ENCODE measurements at regions not wholly inside any gene's neighbourhood (a gene's known extent, or its start where the extent isn't known, plus 50 kb on each side); places are given as distances from the start of the nearest gene placed in this dataset.
"Not testable (repeated sequence)": the region's sequence is repeated elsewhere in the genome, so short reads cannot be mapped to it uniquely, and the experiment has no call there.

DNA sequence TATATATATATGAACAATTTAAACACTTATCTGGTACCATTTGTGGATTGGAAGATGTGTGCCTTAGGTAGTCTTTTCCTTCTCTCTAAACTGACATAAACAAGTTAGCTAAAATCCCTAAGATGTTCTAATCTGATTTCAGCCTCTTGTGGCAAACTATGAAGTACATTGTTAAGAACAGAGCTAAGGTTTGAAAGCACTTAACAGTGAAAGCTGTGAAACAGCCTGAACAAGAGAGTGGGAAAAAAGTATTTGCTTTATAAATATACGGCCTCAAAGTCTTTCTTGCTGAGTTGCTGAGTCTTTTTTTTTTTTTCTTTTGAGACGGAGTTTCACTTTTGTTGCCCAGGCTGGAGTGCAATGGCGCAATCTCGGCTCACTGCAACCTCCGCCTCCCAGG lies 53.7 kb upstream of the PELI2 start:
- no peak overlapping the region for H3K4me3 ChIP-seq (ENCODE audit: low read depth, poor library complexity, severe bottlenecking)
- TF ChIP-seq POLR2A (IDR thresholded peaks at IDR 0.05): no peak
- TF ChIP-seq, protein P1, sequence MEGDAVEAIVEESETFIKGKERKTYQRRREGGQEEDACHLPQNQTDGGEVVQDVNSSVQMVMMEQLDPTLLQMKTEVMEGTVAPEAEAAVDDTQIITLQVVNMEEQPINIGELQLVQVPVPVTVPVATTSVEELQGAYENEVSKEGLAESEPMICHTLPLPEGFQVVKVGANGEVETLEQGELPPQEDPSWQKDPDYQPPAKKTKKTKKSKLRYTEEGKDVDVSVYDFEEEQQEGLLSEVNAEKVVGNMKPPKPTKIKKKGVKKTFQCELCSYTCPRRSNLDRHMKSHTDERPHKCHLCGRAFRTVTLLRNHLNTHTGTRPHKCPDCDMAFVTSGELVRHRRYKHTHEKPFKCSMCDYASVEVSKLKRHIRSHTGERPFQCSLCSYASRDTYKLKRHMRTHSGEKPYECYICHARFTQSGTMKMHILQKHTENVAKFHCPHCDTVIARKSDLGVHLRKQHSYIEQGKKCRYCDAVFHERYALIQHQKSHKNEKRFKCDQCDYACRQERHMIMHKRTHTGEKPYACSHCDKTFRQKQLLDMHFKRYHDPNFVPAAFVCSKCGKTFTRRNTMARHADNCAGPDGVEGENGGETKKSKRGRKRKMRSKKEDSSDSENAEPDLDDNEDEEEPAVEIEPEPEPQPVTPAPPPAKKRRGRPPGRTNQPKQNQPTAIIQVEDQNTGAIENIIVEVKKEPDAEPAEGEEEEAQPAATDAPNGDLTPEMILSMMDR (IDR thresholded peaks at IDR 0.05): no peak
- 91 to 95% methylated on average over 5 of the region's 5 CpGs for WGBS, 2 donors
- DNase-seq (ENCODE audit: low spot score in 2 of 2): no peak
- intact Hi-C loops (cut with DNase I; ENCODE audit: low total_unique reads): no loop called here

DNA sequence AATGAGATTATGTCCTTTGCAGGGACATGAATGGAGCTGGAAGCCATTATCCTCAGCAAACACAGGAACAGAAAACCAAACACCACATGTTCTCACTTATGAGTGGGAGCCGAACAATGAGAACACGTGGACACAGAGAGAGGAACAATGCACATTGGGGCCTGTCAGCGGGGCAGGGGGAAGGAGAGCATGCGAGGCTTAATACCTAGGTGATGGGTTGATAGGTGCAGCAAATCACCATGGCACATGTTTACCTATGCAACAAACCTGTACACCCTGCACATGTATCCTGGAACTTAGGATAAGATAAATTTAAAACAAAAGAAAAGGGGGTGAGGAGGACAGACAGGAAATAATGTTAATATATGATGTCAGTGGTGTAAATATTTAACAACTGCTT lies 53.0 kb upstream of the PELI2 start:
- intact Hi-C loops (cut with DNase I; ENCODE audit: low total_unique reads); DNase-seq (ENCODE audit: low spot score in 2 of 2); H3K4me3 ChIP-seq (ENCODE audit: low read depth, poor library complexity, severe bottlenecking): not testable (repeated sequence)
- WGBS, 2 donors: 80 to 91% methylated on average over 4 of the region's 4 CpGs

DNA sequence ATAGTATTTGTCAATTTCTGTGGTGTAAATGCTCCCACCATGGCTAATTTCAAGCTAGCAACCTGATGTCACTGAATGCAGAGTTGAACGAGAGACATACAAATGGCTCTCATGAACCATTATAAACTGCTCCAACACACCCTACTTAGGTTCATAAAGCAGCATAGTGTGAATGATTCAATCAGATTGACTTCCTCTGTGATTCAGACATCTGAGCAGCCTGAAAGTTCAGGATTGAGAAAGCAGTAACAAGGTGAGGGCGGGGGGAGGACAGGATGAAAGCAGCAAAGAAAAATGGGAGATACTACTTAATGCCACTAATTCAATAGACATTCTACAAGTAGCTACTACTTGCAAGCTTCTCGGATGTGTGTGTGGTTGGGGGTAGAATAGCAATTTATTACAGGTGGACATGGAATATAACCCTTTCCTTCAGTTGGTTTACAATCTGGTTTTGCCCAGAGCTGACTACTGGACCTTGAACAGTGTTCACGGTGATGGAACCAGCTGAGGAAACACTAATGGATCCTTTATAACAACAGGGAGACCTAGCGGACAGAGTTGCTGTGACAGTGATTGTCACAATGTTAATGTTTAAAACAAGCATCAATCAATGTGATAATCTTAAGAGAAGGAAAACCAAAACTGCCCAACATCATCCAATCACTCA lies 52.5 kb upstream of the PELI2 start:
- TF ChIP-seq, protein P1 (IDR thresholded peaks at IDR 0.05): no peak
- TF ChIP-seq POLR2A (IDR thresholded peaks at IDR 0.05): no peak
- WGBS, 2 donors: 91 to 92% methylated on average over 5 of the region's 5 CpGs
- no peak overlapping the region for H3K4me3 ChIP-seq (ENCODE audit: low read depth, poor library complexity, severe bottlenecking)
- intact Hi-C loops (cut with DNase I; ENCODE audit: low total_unique reads): no loop called here
- no peak for DNase-seq (ENCODE audit: low spot score in 2 of 2)
